H1 (cell line): ENCODE measurements at regions not wholly inside any gene's neighbourhood (a gene's known extent, or its start where the extent isn't known, plus 50 kb on each side); places are given as distances from the start of the nearest gene placed in this dataset.

Source experiments
- CHD7 ChIP-seq: fragments of 300-600 bp; sonication (generic); IDR thresholded peaks from 2 replicates; pipeline ENCODE4 v1.7.1; 2012; ENCODE audit warnings: low read length, moderate library complexity, mild to moderate bottlenecking, inconsistent platforms; ENCODE audit not compliant: insufficient replicate concordance
- USF2 ChIP-seq: IDR thresholded peaks from 2 replicates; pipeline ENCODE4 v1.6.1; 2011; ENCODE audit warnings: low read length, improper control_type of control experiment

- TF ChIP-seq CHD7: no peak
- TF ChIP-seq USF2: no peak
These were observed 521.9 kb downstream of the TBC1D22A start (continued) for GRCh38 chr22:47284360-47284759.
